GM23338 (cell line): ENCODE measurements at regions not wholly inside any gene's neighbourhood (a gene's known extent, or its start where the extent isn't known, plus 50 kb on each side); places are given as distances from the start of the nearest gene placed in this dataset.

Experiments
- ATAC-seq: fragments of 200-7000 bp; cut with Tn5 transposase; 3 replicates; pipeline ENCODE4 v1.9.1; 2020
- DNase-seq: peaks from one replicate; pipeline ENCODE4 v3.0.0-alpha.2; 2015; ENCODE audit warnings: low spot score
- H2AFZ ChIP-seq: fragments of 200-600 bp; sonication (generic); 2 replicates; pipeline ENCODE4 v1.8.0; 2016; ENCODE audit warnings: antibody characterized with exemption, mild to moderate bottlenecking, moderate library complexity
- H3F3A ChIP-seq: fragments of 200-600 bp; sonication (generic); replicated peaks from 2 replicates; pipeline ENCODE4 v1.8.0; 2017; ENCODE audit warnings: antibody characterized with exemption, mixed run types, low read depth
- H3K27ac ChIP-seq: fragments of 200-600 bp; sonication (generic); 2 replicates; pipeline ENCODE4 v1.6.1; 2016; ENCODE audit warnings: low read depth
- H3K27me3 ChIP-seq: fragments of 200-600 bp; sonication (generic); 2 replicates; pipeline ENCODE4 v1.8.0; 2016; ENCODE audit warnings: mild to moderate bottlenecking, mixed run types, moderate library complexity; ENCODE audit not compliant: insufficient read depth
- H3K36me3 ChIP-seq: fragments of 200-600 bp; sonication (generic); 2 replicates; pipeline ENCODE4 v1.8.0; 2016; ENCODE audit warnings: mild to moderate bottlenecking; ENCODE audit not compliant: insufficient read depth
- H3K4me1 ChIP-seq: fragments of 200-600 bp; sonication (generic); 2 replicates; pipeline ENCODE4 v1.8.0; 2016; ENCODE audit warnings: mild to moderate bottlenecking, moderate library complexity; ENCODE audit not compliant: insufficient read depth
- H3K4me2 ChIP-seq: fragments of 200-600 bp; sonication (generic); 2 replicates; pipeline ENCODE4 v1.7.1; 2017; ENCODE audit warnings: mixed run types
- H3K4me3 ChIP-seq: fragments of 200-600 bp; sonication (generic); 2 replicates; pipeline ENCODE4 v1.6.1; 2016; ENCODE audit warnings: mixed run types
- H3K79me2 ChIP-seq: fragments of 200-600 bp; sonication (generic); replicated peaks from 2 replicates; pipeline ENCODE4 v1.8.0; 2017; ENCODE audit warnings: mild to moderate bottlenecking; ENCODE audit not compliant: insufficient read depth
- H3K9me2 ChIP-seq: fragments of 200-600 bp; sonication (generic); 2 replicates; pipeline ENCODE4 v1.8.0; 2017; ENCODE audit not compliant: insufficient read depth
- H4K20me1 ChIP-seq: fragments of 200-600 bp; sonication (generic); replicated peaks from 2 replicates; pipeline ENCODE4 v1.8.0; 2017; ENCODE audit warnings: mild to moderate bottlenecking; ENCODE audit not compliant: insufficient read depth
- H3K27ac Mint-ChIP-seq: 2 replicates; pipeline ENCODE4 v1.8.0; 2020; ENCODE audit warnings: inconsistent platforms, mild to moderate bottlenecking, moderate library complexity, mixed read lengths
- H3K27me3 Mint-ChIP-seq: 3 replicates; pipeline ENCODE4 v1.8.0; 2022; ENCODE audit warnings: low read depth, mild to moderate bottlenecking, moderate library complexity, mixed read lengths, inconsistent platforms; ENCODE audit not compliant: insufficient read depth, poor library complexity
- H3K36me3 Mint-ChIP-seq: 3 replicates; pipeline ENCODE4 v1.8.0; 2021; ENCODE audit warnings: low read depth, mild to moderate bottlenecking, inconsistent platforms, moderate library complexity, mixed read lengths
- H3K4me1 Mint-ChIP-seq: 3 replicates; pipeline ENCODE4 v1.8.0; 2020; ENCODE audit warnings: mild to moderate bottlenecking, inconsistent platforms, mixed read lengths
- H3K4me3 Mint-ChIP-seq: 3 replicates; pipeline ENCODE4 v1.8.0; 2021; ENCODE audit warnings: moderate library complexity, mild to moderate bottlenecking, inconsistent platforms, mixed read lengths
- H3K9me3 Mint-ChIP-seq: 3 replicates; pipeline ENCODE4 v1.8.0; 2020; ENCODE audit warnings: moderate library complexity, mild to moderate bottlenecking, inconsistent platforms, mixed read lengths
- CREB1 ChIP-seq: fragments of 250-450 bp; sonication (Bioruptor Pico); IDR thresholded peaks from 2 replicates; pipeline ENCODE4 v1.5.0; 2020; ENCODE audit warnings: low read depth, mild to moderate bottlenecking, moderate library complexity
- EZH2 ChIP-seq: fragments of 200-600 bp; sonication (generic); IDR thresholded peaks from one replicate; pipeline ENCODE4 v1.8.0; 2017; ENCODE audit warnings: antibody characterized with exemption, mild to moderate bottlenecking, low read depth; ENCODE audit not compliant: unreplicated experiment
- EZH2phosphoT487 ChIP-seq: fragments of 200-600 bp; sonication (generic); IDR thresholded peaks from one replicate; pipeline ENCODE4 v1.8.1; 2018; ENCODE audit warnings: antibody characterized with exemption; ENCODE audit not compliant: unreplicated experiment
- JUNB ChIP-seq: IDR thresholded peaks from one replicate; pipeline ENCODE4 v1.6.1; 2016; ENCODE audit warnings: antibody characterized with exemption; ENCODE audit not compliant: unreplicated experiment
- NANOG ChIP-seq: IDR thresholded peaks from 2 replicates; pipeline ENCODE4 v1.6.1; 2016; ENCODE audit warnings: antibody characterized with exemption, borderline replicate concordance
- POLR2AphosphoS5 ChIP-seq: IDR thresholded peaks from 2 replicates; pipeline ENCODE4 v1.6.1; 2016; ENCODE audit warnings: antibody characterized with exemption, low read depth
- STAT1 ChIP-seq: IDR thresholded peaks from one replicate; pipeline ENCODE4 v1.6.1; 2016; ENCODE audit warnings: antibody characterized with exemption; ENCODE audit not compliant: unreplicated experiment
- ZNF114 ChIP-seq: fragments of 250-450 bp; sonication (Bioruptor Pico); IDR thresholded peaks from 2 replicates; pipeline ENCODE4 v1.5.0; 2020; ENCODE audit warnings: mild to moderate bottlenecking, moderate library complexity
- ZNF331 ChIP-seq: fragments of 250-450 bp; sonication (Bioruptor Pico); IDR thresholded peaks from 2 replicates; pipeline ENCODE4 v1.5.0; 2020; ENCODE audit warnings: low read depth, mild to moderate bottlenecking, moderate library complexity
- TF ChIP-seq, protein P1 (sequence below): fragments of 250-450 bp; sonication (Bioruptor Pico); IDR thresholded peaks from 2 replicates; pipeline ENCODE4 v1.5.0; 2020; ENCODE audit warnings: mild to moderate bottlenecking, moderate library complexity
- TF ChIP-seq, protein P2 (sequence below): IDR thresholded peaks from one replicate; pipeline ENCODE4 v1.6.1; 2018; ENCODE audit warnings: antibody characterized with exemption; ENCODE audit not compliant: unreplicated experiment
- TF ChIP-seq, protein P3 (sequence below): IDR thresholded peaks from 2 replicates; pipeline ENCODE4 v1.6.1; 2016; ENCODE audit warnings: antibody characterized with exemption
- TF ChIP-seq, protein P4 (sequence below), 2 experiments: fragments of 200-600 bp in 1 of 2; sonication (generic) in 1 of 2; conservative IDR thresholded peaks; 2 replicates each; pipeline versions ENCODE4 v1.5.1 to v1.6.1; 2016 to 2017; ENCODE audit warnings: antibody characterized with exemption in 2 of 2, low read depth in 2 of 2, mild to moderate bottlenecking in 2 of 2, moderate library complexity in 1 of 2

DNA sequence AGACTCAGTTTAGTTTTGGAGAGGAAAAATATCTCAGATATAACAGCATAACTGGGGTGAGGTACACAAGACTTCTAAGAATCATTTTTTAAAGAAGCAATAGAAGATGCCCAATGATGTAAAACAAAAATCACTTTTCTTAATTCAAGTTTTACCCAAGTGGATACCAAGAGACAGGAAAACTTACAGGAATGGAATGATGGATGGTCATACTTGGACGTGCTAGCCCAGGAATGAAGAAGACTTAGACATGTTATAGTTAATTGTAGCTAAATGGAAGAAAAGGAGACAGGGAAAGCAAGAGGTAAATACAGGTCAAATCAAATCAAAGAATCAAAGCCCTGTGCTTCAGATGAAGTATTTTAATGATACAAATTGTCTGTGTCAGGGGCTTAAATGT, 312.7 kb upstream of the KCNJ16 start:
- H3K4me2 ChIP-seq: no peak overlapping the region
- Mint-ChIP-seq H3K27ac (no peak overlapping the region), H3K27me3 (no peaks in the 10 kb centered on the region), H3K4me3 (no peak overlapping the region), H3K9me3 (no peaks in the 10 kb centered on the region), H3K36me3 (no peaks in the 10 kb centered on the region), H3K4me1 (peaks cover 3% of the 10 kb centered on the region; the same call in 2 of the 3 replicates)
- H3K4me3 ChIP-seq: no peak overlapping the region
- no peak overlapping the region for H2AFZ ChIP-seq
- ATAC-seq (no peak), DNase-seq (no peak)
- H3K79me2 ChIP-seq: no peaks in the 10 kb centered on the region
- H3K27me3 ChIP-seq: no peaks in the 10 kb centered on the region
- TF ChIP-seq JUNB (no peak), STAT1 (no peak), EZH2phosphoT487 (no peak), ZNF114 (CRISPR knock-in tag) (no peak), POLR2AphosphoS5 (no peak), EZH2 (no peak), CREB1 (CRISPR knock-in tag) (no peak), ZNF331 (CRISPR knock-in tag) (no peak), NANOG (no peak)
- TF ChIP-seq, protein P1, sequence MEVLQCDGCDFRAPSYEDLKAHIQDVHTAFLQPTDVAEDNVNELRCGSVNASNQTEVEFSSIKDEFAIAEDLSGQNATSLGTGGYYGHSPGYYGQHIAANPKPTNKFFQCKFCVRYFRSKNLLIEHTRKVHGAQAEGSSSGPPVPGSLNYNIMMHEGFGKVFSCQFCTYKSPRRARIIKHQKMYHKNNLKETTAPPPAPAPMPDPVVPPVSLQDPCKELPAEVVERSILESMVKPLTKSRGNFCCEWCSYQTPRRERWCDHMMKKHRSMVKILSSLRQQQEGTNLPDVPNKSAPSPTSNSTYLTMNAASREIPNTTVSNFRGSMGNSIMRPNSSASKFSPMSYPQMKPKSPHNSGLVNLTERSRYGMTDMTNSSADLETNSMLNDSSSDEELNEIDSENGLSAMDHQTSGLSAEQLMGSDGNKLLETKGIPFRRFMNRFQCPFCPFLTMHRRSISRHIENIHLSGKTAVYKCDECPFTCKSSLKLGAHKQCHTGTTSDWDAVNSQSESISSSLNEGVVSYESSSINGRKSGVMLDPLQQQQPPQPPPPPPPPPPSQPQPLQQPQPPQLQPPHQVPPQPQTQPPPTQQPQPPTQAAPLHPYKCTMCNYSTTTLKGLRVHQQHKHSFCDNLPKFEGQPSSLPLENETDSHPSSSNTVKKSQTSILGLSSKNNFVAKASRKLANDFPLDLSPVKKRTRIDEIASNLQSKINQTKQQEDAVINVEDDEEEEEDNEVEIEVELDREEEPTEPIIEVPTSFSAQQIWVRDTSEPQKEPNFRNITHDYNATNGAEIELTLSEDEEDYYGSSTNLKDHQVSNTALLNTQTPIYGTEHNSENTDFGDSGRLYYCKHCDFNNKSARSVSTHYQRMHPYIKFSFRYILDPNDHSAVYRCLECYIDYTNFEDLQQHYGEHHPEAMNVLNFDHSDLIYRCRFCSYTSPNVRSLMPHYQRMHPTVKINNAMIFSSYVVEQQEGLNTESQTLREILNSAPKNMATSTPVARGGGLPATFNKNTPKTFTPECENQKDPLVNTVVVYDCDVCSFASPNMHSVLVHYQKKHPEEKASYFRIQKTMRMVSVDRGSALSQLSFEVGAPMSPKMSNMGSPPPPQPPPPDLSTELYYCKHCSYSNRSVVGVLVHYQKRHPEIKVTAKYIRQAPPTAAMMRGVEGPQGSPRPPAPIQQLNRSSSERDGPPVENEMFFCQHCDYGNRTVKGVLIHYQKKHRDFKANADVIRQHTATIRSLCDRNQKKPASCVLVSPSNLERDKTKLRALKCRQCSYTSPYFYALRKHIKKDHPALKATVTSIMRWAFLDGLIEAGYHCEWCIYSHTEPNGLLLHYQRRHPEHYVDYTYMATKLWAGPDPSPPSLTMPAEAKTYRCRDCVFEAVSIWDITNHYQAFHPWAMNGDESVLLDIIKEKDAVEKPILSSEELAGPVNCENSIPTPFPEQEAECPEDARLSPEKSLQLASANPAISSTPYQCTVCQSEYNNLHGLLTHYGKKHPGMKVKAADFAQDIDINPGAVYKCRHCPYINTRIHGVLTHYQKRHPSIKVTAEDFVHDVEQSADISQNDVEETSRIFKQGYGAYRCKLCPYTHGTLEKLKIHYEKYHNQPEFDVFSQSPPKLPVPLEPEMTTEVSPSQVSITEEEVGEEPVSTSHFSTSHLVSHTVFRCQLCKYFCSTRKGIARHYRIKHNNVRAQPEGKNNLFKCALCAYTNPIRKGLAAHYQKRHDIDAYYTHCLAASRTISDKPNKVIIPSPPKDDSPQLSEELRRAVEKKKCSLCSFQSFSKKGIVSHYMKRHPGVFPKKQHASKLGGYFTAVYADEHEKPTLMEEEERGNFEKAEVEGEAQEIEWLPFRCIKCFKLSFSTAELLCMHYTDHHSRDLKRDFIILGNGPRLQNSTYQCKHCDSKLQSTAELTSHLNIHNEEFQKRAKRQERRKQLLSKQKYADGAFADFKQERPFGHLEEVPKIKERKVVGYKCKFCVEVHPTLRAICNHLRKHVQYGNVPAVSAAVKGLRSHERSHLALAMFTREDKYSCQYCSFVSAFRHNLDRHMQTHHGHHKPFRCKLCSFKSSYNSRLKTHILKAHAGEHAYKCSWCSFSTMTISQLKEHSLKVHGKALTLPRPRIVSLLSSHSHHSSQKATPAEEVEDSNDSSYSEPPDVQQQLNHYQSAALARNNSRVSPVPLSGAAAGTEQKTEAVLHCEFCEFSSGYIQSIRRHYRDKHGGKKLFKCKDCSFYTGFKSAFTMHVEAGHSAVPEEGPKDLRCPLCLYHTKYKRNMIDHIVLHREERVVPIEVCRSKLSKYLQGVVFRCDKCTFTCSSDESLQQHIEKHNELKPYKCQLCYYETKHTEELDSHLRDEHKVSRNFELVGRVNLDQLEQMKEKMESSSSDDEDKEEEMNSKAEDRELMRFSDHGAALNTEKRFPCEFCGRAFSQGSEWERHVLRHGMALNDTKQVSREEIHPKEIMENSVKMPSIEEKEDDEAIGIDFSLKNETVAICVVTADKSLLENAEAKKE: no peak
- TF ChIP-seq, protein P2, sequence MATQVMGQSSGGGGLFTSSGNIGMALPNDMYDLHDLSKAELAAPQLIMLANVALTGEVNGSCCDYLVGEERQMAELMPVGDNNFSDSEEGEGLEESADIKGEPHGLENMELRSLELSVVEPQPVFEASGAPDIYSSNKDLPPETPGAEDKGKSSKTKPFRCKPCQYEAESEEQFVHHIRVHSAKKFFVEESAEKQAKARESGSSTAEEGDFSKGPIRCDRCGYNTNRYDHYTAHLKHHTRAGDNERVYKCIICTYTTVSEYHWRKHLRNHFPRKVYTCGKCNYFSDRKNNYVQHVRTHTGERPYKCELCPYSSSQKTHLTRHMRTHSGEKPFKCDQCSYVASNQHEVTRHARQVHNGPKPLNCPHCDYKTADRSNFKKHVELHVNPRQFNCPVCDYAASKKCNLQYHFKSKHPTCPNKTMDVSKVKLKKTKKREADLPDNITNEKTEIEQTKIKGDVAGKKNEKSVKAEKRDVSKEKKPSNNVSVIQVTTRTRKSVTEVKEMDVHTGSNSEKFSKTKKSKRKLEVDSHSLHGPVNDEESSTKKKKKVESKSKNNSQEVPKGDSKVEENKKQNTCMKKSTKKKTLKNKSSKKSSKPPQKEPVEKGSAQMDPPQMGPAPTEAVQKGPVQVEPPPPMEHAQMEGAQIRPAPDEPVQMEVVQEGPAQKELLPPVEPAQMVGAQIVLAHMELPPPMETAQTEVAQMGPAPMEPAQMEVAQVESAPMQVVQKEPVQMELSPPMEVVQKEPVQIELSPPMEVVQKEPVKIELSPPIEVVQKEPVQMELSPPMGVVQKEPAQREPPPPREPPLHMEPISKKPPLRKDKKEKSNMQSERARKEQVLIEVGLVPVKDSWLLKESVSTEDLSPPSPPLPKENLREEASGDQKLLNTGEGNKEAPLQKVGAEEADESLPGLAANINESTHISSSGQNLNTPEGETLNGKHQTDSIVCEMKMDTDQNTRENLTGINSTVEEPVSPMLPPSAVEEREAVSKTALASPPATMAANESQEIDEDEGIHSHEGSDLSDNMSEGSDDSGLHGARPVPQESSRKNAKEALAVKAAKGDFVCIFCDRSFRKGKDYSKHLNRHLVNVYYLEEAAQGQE: no peak
- TF ChIP-seq, protein P3, sequence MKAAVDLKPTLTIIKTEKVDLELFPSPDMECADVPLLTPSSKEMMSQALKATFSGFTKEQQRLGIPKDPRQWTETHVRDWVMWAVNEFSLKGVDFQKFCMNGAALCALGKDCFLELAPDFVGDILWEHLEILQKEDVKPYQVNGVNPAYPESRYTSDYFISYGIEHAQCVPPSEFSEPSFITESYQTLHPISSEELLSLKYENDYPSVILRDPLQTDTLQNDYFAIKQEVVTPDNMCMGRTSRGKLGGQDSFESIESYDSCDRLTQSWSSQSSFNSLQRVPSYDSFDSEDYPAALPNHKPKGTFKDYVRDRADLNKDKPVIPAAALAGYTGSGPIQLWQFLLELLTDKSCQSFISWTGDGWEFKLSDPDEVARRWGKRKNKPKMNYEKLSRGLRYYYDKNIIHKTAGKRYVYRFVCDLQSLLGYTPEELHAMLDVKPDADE: no peak
- TF ChIP-seq, protein P4, sequence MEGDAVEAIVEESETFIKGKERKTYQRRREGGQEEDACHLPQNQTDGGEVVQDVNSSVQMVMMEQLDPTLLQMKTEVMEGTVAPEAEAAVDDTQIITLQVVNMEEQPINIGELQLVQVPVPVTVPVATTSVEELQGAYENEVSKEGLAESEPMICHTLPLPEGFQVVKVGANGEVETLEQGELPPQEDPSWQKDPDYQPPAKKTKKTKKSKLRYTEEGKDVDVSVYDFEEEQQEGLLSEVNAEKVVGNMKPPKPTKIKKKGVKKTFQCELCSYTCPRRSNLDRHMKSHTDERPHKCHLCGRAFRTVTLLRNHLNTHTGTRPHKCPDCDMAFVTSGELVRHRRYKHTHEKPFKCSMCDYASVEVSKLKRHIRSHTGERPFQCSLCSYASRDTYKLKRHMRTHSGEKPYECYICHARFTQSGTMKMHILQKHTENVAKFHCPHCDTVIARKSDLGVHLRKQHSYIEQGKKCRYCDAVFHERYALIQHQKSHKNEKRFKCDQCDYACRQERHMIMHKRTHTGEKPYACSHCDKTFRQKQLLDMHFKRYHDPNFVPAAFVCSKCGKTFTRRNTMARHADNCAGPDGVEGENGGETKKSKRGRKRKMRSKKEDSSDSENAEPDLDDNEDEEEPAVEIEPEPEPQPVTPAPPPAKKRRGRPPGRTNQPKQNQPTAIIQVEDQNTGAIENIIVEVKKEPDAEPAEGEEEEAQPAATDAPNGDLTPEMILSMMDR (conservative IDR thresholded peaks at IDR 0.05; ENCODE audit: low read depth in 2 of 2): no peak
- H4K20me1 ChIP-seq: no peaks in the 10 kb centered on the region
- no peaks in the 10 kb centered on the region for H3F3A ChIP-seq
- no peaks in the 10 kb centered on the region for H3K36me3 ChIP-seq
- H3K27ac ChIP-seq: no peak overlapping the region
- H3K9me2 ChIP-seq: no peaks in the 10 kb centered on the region
- no peaks in the 10 kb centered on the region; the same call in 1 of the 2 replicates for H3K4me1 ChIP-seq
